TTC549 (cell line): ENCODE measurements at regions not wholly inside any gene's neighbourhood (a gene's known extent, or its start where the extent isn't known, plus 50 kb on each side); places are given as distances from the start of the nearest gene placed in this dataset.
"Not testable (repeated sequence)": the region's sequence is repeated elsewhere in the genome, so short reads cannot be mapped to it uniquely, and the experiment has no call there.

Experiments used
- FAIRE-seq: peaks from 2 replicates; lab custom pipeline; 2012; peaks lifted over from hg19 to GRCh38; lab: Jason Lieb, UNC

DNA sequence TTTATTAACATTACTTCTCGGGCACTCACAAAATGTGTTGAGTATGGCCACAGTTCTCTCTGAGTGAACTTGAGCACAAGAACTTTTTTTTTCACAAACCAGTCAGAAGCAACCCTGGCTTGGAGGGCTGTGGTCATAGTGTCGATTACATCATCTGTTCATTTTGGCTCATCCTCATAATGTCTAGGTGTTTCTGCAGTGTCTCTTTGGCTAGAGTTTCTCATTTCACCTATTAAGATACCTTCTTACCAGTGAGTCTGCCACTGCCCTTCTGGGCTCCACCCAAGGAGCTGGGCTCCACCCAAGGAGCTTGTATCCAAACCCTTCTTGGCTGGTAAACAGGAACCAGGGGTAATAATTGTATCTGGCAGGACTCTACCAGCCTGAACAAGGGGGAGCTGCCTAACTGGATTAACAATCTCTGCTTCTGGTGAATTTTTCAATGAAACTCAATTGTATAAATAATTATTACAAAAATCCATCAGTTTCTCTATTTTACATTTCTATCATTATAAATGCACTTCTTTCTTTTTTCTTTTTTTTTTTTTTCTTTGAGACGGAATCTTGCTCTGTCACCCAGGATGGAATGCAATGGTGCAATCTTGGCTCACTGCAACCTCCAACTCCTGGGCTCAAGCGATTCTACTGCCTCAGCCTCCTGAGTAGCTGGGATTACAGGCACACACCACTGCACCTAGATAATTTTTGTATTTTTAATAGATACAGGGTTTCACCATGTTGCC, 667.7 kb upstream of the SLIT2 start:
- no peak for FAIRE-seq

DNA sequence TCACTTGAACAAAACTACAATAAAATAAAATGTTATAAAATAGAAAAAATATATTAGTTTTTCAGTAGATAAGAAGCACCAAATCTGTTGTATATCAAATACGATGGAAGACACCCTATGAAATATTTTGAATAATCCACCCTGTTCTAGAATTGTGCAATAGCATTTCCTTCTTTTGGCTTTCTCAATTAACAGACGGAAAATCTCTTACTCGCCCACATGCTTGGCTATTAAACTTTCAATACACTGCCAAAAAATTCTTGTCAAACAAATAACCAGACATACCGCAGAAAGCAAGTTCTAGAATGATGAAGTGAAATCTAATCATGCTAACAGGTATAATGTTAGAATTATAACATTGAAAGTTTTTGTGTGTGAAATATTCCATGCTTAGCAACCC, 671.6 kb upstream of the SLIT2 start:
- FAIRE-seq, result no peak

DNA sequence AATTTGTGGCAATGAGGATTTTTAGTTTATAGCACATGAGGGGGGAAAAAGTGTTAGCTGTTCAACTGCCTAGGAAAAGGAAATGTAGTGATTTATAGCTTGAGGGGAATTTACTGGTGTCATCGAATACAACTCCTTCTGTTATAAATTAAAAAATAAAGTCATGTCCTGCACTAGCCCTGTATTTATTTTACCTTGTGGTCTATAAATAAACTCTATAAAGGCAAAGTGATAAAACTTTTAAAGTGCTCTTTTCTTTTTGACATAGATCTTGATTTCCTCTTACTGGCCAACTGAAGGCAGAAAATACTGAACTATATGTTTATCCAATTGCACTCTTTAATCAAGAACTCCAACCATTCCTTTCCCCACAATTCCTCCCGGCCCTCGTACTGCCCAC, 672.1 kb upstream of the SLIT2 start:
- no peak for FAIRE-seq

DNA sequence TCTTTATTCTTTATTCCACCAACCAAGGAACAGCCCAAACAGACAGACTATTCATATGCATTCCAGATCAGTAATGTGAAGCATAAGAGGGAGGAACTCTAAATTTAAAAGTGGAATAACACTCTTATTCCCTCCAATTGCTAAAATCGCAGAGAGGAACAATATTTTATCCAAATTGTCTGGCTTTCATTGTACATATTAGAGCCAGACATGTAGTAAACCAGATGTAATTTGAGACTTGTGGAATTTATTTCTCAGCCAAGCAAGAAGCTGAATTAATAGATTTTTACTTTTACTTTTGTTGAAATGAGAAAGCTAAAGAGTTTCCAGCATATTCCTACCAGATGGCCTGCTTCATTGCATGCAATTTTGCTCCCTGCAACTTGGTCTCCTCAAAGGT, 674.6 kb upstream of the SLIT2 start:
- FAIRE-seq, result no peak

DNA sequence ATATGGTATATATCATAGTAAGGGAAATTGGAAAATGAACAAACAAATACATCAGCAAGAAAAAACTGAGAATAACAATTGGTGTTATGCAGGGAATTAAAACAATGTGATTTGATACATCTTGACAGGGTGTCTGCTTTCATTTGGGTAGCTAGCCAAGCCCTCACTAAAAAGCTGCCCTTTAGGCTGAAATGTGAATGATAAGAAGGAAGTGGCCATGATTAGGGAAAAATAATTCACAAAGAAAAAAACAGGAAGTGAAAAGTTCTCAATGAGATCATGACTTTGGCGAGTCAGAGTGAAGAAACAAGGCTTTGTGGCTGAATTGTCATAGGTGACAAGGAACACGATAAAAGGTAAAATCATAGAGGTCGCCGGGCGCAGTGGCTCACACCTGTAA, 675.8 kb upstream of the SLIT2 start:
- no peak for FAIRE-seq

DNA sequence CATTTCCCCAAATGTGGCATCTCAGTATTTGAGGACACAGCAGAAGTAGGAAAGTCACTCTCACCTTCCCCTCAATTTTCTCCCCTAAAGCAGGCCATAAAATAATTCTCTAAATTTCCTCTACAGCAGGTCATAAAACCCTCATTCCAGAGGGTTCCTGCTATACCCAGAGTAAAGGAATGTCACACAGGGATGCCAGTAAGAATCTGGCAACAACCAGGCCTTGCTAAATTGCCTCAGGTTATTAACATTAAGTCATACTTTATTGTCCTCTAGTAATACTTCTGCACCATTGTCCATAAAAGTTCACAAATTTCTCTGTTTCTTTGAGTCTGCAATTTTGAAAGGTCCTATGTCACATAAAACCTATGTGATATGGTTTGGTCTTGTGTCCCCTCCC, 685.7 kb upstream of the SLIT2 start:
- no peak for FAIRE-seq

DNA sequence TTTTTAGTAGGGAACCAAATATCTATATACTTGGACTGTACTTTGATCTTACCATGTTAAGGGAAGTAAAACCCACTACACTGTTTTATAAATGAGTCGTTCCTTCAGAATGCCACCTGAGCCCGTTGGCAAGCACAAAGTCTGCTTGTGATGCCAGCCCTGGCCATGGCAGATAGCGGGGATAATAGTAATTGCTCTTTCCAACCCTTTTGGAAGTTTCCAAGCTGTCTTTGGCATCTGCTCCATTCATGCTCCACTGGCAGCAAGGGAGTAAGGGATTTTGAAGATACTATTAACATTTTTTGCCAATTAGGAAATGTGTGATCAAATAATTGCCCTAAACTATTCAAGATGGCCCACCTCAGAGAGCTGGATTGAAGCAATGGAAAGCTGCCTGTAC, 689.2 kb upstream of the SLIT2 start:
- no peak for FAIRE-seq

DNA sequence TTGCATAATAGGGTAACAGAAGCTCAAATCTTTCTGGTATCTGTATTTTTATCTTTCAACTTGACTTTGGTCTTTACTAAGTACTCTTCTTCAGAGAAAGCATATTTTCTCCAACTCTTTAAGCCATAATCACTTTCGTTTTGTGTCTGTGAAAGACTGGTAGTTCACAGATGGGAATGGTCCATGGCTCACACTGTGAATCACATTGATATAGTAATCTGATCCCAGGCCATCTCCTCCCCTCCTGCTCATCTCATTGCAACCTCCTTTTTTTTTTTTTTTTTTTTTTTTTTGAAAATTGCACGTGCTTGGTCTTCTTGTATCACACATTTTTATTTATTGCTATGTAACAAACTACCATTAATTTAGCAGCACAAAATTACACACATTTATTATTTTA, 694.5 kb upstream of the SLIT2 start:
- FAIRE-seq, result no peak

DNA sequence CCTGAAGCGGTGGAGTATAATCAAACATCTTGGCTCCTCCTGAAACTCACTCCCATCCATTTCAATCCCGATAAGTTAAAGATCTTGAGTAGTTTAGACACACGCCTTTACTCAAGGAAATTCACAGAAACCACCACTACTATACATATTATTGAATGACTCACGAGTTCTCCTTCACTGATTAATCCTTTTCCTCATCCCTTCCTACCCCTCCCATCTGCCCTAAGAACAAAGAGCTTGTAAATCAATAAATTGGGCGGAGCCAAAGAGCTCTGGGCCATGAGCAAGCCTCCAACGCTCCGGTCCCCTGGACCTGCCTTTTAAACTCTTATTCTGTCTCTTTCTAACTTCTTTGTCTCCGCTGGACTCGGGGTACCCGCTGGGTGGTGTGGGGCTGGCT, 695.4 kb upstream of the SLIT2 start:
- FAIRE-seq, result not testable (repeated sequence)

DNA sequence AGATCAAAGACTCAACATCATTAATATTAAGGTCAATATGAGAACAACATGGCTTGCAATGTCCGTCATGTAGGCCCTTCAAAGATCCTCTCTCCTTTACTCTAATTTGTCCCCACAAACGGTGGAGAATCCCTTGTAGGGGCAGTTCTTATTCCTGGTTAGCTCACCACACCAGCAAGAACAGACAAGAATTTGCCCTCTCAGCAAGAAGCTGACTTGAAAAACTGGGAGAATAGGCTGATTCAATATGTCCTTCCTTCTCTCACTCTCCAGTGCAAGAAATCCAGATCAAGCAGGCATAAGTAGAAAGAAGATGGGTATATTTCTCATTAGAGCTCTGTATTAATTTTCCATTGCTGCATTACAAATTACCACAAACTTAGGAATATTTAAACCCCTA, 704.2 kb upstream of the SLIT2 start:
- FAIRE-seq, result no peak

DNA sequence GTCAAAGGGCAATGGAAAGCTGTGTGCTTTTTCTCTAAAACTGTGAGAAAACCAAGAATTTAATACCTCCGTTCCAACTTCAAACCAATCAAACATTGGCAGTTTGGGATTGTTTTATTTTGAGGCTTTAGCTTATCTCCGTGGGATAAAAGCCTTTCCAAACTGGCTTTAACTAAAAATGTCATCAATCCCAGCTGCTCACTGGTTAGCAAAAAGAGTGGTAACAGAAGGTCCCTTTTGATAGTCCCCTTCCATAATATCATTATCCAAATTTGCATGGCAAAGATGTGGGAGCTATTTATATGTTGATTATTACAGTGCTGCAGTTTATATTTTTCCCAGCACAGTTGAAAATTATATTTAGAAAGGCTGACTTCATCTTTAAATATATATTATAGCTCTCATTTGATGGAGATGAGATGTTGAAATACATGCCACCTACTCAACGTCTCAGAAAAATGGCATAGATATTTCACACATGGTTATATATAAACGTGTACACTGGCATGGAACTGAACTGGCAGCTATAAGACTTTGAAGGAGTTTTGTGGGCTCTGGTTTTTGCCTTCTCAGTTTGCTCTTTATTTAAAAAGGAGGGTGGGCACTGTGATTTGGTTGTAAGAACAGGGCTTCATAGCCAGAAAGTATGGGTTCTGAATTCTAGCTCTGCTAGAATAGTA, 707.1 kb upstream of the SLIT2 start:
- FAIRE-seq, result no peak

DNA sequence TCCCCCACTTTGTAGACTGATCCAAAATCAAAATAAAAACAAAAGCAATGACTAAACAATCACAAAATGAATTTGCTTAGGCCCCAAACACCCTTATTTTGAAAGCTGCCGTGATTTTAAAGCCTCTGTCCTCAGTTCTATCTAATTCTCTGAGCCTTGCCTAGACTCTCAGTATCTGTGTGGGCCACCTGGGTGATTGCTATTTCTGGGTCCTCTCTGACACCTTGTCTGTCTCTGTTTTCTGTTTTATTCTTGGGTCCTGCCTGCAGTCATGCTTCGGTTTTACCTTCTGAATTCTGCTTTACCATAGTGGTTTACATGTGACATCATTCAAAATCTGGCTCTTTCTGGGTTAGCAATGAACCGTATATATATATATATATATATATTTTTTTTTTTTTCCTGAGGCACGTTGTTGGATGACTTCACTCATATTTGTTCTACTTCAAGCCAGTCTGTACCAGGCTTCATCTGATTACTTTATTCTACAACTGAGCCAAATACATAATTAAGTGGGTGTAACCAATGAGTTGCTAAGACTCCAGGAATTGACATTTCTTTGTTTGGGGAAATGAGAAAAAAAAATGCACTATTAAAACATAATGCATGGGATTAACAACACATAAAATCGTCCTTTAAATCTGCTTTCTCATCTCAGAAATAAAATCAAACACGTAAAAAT, 710.7 kb upstream of the SLIT2 start:
- FAIRE-seq, result no peak

DNA sequence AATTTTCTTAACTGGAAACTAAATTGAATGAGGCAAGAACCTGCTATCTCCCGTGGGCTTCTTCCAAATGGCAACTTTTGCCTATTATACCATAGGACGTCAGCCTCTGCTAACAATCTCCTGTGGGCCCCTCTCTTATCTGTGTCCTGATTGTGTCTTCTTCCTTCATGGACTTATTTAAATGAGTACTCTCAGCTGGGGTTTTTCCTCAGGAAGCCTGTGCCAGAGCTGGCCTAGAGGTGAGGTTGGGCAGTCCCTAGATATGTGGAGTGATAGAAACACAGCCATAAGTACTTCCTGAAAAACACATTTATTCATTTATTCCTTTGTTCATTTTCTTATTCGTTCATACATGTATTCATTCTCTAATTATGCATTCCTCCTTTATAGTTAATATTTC, 712.5 kb upstream of the SLIT2 start:
- no peak for FAIRE-seq

DNA sequence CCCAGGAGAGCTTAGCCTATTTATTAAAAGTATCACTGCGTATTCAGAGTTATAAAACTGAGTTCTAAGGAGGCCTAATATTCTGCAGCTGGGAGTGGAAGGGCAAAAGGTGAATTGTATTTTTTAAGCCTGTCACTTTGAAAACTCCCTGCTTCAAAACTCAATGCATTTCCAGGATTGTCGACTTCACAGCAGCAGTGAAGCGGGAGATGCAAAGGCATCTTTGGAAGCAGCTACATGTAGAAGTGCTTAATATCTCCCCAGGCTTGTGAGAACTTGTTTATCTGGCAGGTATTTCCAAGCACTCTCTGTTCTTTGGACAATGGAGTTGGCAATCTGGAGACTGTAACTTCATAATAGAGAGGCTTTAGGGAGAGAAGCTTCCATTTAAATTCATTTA, 717.5 kb upstream of the SLIT2 start:
- FAIRE-seq, result no peak

DNA sequence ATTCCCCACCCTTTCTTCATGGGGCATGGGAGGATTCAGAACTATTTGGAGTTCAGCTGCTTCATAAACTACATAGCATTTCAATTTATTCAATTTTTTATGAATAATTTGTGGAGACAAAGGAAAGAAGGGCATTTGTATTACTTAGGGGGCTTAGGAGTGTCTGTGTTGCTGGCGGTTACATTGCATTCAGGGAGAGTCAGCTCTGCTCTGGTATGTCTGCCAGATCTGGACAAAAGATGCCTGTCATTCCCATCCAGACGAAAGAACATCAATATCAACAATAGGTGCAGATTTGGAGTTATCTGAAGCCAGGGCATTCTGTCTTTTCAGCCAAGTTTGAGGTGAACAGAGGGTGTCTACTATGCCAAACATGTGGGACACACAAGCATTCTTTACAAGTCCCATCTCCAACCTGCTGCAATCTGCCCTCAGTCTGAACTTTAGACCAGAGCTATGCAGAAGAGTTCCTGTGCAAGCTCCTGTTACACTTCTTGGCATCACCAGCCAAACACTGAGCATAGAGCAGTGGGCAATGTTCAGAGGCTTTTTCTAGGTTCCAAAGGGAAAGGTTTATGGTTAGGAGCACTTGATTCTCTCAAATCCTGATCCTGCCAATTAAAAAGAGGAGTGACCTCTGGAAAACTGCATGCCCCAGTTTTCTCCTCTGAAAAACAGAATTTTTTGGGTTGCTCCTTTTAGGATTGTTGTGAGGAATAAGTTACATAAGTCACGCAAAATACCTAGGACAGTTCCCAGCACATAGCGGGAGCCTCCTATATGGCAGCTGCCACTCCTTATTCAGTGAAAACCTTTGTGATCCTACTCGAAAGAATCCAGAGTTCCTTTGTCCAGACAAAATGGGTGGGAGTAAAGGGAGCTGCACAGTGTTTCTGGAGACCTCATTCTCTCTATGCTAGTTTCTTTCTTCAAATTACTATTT, 719.5 kb upstream of the SLIT2 start:
- no peak for FAIRE-seq

DNA sequence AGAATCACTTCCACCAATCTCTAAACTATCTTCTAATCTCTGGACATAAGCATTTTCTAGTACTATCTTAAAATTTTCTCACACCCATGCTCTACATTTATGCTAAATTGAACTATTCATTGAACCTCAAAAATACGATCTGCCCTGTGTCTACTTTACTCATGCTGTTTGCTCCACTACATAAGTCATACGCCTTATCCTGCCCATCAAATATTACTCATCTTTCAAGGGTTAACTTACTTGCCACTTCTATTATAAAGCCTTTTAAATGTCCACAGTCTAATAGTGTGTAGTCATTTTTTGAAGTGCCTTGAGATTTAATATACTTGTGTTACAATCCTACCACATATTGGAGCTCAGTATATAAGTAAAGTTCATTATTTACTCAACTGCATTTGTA, 727.7 kb upstream of the SLIT2 start:
- no peak for FAIRE-seq

DNA sequence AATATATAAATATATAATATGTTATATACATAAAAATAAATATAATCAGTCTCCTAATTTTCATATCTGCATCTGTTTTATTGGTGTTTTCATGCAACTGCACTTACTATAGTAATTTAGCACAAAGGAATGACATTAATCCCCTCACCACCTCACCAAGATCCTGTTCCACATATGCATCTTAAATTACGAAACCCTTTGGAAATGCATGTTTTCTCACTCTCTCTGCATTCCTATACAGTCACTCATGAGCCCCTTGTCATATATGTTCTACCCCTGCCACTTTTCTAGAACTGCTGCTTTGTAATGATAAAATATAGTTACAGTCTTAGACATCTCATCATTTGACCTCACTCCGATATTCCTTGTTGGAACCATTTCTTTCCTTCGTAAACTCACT, 728.7 kb upstream of the SLIT2 start:
- no peak for FAIRE-seq

DNA sequence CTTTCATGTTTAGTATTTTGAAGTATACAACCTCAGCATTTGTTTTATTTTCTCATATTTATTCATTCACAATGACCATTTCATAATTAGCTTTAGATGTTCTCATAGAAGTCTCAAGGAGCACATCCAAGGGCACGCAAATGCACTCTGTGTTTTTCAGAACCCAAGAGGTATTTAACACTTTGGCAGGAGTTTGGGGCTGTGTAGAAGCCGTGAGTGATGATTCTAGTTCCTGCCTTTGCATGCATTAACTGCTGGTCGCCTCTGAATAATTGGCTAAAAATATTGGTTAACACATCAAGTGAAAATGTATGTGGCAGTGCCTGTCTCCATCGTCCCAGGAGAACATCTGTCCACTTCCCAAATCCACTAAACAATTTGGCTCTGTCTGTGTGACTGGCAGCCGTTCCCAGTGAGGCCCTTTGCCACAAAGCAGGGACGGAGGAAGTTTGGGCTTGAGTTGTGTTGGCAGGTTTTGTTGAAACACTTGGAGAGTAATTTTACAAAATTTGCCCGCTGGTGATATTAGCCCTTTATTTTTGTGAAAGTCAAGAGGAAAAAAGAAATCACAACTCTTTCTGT, 730.7 kb upstream of the SLIT2 start:
- FAIRE-seq, result no peak

DNA sequence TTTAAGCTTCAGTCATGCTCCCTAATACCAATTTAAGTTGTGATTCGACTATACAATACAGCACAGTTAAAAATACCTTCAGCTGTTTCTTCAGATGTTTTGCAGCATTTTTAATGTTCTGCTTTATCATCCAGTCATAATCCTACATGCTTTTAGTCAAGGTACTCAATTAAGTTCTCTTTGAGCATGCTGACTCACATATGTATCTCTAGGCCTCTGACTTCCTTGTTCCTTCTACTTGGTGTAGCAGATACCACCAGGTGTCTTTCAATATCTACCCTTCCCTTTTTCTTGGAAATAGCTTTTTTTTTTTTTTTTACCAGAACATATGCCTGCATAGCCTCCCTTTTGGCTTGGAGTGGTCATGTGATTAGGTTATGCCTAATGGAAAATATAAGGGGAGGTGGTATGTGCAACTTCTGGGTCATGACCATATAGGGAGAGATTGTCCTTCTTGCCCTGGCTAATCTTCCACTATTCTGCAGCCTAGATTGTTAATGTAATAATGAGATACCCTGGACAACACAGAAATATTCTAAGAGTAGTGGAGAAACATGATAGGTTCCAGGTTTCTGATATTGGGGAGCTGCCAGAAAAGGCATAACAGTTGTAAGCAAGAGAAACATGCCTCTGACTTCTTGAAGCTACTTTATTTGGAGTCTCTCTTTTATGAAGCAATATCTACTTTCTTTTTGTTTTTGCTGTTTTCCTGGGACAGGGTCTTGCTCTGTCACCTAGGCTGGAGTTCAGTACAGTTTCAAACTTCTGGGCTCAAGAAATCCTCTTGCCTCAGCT, 737.2 kb upstream of the SLIT2 start:
- FAIRE-seq, result no peak

DNA sequence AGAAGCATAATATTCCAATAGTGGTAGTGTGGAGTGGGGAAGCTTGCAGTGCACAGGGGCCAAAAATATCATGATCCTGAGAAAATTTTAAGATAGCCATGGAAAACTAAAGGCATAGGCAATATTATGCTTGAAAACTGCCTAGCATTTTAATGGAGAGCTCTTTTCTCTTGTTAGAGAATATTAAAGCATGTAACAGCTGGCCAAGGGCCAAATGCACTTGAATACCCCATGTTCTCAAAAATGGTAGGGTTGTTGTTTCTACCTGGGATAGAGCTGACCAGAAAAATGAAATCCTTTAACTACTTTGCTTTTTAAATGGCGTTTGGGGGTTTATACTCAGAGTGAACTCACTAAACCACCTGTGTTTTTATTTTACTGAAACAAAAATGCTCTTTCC, 739.6 kb upstream of the SLIT2 start:
- FAIRE-seq, result no peak

DNA sequence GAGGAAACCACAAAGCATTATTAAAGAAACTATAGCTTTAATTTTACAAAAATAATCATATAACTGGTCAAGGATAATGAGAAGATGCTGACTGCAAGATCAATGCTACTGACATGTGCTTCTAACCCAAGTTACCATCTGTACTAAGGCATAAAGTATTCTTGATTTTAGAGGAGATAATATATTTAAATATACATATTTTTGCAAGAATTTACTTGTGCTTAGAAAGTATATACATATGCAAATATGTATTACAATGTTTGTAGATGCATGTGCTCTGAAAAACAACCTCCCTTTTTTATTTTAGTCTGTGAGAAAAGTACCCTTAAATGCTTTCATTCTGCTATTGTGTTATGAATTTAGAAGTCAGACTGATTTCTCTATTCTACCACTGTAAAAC, 740.7 kb upstream of the SLIT2 start:
- FAIRE-seq, result no peak
